ENCODE measurements at regions not wholly inside any gene's neighbourhood (a gene's known extent, or its start where the extent isn't known, plus 50 kb on each side); places are given as distances from the start of the nearest gene placed in this dataset.

DNA sequence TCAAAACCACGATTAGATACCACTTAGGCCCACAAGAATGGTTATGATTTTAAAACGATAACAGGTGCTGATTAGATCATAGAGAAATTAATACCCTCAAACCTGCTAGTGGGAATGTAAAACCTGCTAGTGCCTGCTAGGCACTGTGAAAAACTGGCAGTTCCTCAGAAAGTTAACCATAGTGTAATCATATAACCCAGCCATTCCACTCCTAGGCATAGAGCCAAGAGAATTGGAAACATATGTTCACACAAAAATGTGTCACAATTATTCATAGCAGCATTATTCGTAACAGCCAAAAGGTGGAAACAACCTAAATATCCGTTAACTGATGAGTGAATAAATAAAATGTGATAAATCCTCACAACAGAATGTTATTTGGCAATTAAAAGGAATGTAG lies 122.2 kb upstream of the SYN3 start:
- no peak for DNase-seq
- TF ChIP-seq, protein P1, sequence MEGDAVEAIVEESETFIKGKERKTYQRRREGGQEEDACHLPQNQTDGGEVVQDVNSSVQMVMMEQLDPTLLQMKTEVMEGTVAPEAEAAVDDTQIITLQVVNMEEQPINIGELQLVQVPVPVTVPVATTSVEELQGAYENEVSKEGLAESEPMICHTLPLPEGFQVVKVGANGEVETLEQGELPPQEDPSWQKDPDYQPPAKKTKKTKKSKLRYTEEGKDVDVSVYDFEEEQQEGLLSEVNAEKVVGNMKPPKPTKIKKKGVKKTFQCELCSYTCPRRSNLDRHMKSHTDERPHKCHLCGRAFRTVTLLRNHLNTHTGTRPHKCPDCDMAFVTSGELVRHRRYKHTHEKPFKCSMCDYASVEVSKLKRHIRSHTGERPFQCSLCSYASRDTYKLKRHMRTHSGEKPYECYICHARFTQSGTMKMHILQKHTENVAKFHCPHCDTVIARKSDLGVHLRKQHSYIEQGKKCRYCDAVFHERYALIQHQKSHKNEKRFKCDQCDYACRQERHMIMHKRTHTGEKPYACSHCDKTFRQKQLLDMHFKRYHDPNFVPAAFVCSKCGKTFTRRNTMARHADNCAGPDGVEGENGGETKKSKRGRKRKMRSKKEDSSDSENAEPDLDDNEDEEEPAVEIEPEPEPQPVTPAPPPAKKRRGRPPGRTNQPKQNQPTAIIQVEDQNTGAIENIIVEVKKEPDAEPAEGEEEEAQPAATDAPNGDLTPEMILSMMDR (IDR thresholded peaks at IDR 0.05): no peak
- Mint-ChIP-seq H3K36me3 (ENCODE audit: low read depth) (no peaks in the 10 kb centered on the region), H3K27ac (no peak overlapping the region), H3K27me3 (ENCODE audit: insufficient read depth) (no peaks in the 10 kb centered on the region), H3K9me3 (peaks cover 40% of the 10 kb centered on the region), H3K4me1 (ENCODE audit: low read depth) (no peaks in the 10 kb centered on the region), H3K4me3 (no peak overlapping the region)

- Mint-ChIP-seq H3K27ac (no peak overlapping the region), H3K36me3 (ENCODE audit: low read depth) (no peaks in the 10 kb centered on the region), H3K27me3 (ENCODE audit: insufficient read depth) (no peaks in the 10 kb centered on the region; the same call in 1 of the 2 replicates), H3K9me3 (peaks cover 43% of the 10 kb centered on the region), H3K4me3 (no peak overlapping the region), H3K4me1 (ENCODE audit: low read depth) (no peaks in the 10 kb centered on the region)
- DNase-seq: no peak
- TF ChIP-seq, protein P1 (IDR thresholded peaks at IDR 0.05): no peak
Observed at GRCh38 chr22:33167998-33168790, 110.0 kb upstream of the SYN3 start.

DNA sequence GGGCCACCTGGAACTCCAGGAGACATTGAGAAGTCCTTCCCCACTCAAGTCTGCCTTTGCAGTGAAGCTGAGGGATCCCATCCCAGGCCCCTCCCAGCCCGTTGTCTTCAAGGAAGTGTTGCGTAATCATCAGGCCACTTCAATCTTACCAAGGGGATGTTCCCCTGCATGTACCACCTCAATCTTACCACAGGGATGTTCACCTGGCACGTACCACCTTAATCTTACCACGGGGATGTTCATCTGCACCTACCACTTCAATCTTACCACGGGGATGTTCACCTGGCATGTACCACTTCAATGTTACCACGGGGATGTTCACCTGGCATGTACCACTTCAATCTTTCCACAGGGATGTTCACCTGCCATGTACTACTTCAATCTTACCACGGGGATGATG lies 108.0 kb upstream of the SYN3 start:
- Mint-ChIP-seq H3K27ac (no peak overlapping the region), H3K4me3 (no peak overlapping the region), H3K27me3 (ENCODE audit: insufficient read depth) (no peaks in the 10 kb centered on the region), H3K4me1 (ENCODE audit: low read depth) (no peaks in the 10 kb centered on the region), H3K9me3 (peaks cover 58% of the 10 kb centered on the region), H3K36me3 (ENCODE audit: low read depth) (no peaks in the 10 kb centered on the region)
- TF ChIP-seq, protein P1 (IDR thresholded peaks at IDR 0.05): no peak
- no peak for DNase-seq

DNA sequence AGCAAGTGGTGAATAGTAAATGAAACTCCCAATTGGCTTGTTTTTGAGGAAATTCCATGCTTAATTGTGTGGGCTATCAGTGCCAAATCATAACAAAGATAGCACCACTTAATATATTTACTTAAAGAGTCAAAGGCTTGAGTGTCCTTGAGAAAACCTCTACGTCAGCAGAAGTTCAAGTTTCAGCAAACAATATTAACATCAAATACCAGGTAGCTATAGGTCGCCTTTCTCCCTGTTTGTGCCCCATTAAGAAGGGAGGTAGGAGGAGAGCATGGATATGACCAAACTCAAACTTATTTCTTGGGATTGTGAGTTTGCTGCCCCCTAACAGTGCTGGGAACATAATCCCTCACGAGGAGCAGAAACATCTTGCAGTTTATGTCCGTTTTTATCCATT lies 105.6 kb upstream of the SYN3 start:
- Mint-ChIP-seq H3K36me3 (ENCODE audit: low read depth) (no peaks in the 10 kb centered on the region), H3K27me3 (ENCODE audit: insufficient read depth) (no peaks in the 10 kb centered on the region), H3K27ac (no peak overlapping the region), H3K9me3 (peaks cover 61% of the 10 kb centered on the region), H3K4me1 (ENCODE audit: low read depth) (no peaks in the 10 kb centered on the region), H3K4me3 (no peak overlapping the region)
- DNase-seq: no peak
- TF ChIP-seq, protein P1 (IDR thresholded peaks at IDR 0.05): no peak

DNA sequence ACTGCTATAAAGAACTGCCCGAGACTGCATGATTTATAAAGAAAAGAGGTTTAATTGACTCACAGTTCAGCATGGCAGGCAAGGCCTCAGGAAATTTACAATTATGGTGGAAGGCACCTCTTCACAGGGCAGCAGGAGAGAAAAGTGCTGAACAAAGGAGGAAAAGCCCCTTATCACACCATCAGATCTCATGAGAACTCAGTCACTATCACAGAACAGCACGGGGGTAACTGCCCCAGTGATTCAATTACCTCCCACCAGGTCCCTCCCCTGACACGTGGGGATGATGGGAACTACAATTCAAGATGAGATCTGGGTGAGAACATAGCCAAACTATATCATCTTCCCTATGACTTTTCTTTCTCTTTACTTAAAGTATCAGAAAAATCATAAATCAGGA lies 104.0 kb upstream of the SYN3 start:
- H3K4me1 Mint-ChIP-seq (ENCODE audit: low read depth): no peaks in the 10 kb centered on the region
- DNase-seq: no peak
- H3K36me3 Mint-ChIP-seq (ENCODE audit: low read depth): no peaks in the 10 kb centered on the region
- no peak overlapping the region for H3K4me3 Mint-ChIP-seq
- H3K9me3 Mint-ChIP-seq: peaks cover 60% of the 10 kb centered on the region
- TF ChIP-seq, protein P1 (IDR thresholded peaks at IDR 0.05): no peak
- no peaks in the 10 kb centered on the region for H3K27me3 Mint-ChIP-seq (ENCODE audit: insufficient read depth)
- H3K27ac Mint-ChIP-seq: no peak overlapping the region

Data from HFFc6 (cell line).